GM21723 (cell line): ENCODE measurements at regions not wholly inside any gene's neighbourhood (a gene's known extent, or its start where the extent isn't known, plus 50 kb on each side); places are given as distances from the start of the nearest gene placed in this dataset.

Source experiments
- ATAC-seq: cut with Tn5 transposase; IDR thresholded peaks from one replicate; pipeline ENCODE4 v1.9.1; 2021; ENCODE audit warnings: mild to moderate bottlenecking, moderate library complexity; ENCODE audit not compliant: unreplicated experiment

DNA sequence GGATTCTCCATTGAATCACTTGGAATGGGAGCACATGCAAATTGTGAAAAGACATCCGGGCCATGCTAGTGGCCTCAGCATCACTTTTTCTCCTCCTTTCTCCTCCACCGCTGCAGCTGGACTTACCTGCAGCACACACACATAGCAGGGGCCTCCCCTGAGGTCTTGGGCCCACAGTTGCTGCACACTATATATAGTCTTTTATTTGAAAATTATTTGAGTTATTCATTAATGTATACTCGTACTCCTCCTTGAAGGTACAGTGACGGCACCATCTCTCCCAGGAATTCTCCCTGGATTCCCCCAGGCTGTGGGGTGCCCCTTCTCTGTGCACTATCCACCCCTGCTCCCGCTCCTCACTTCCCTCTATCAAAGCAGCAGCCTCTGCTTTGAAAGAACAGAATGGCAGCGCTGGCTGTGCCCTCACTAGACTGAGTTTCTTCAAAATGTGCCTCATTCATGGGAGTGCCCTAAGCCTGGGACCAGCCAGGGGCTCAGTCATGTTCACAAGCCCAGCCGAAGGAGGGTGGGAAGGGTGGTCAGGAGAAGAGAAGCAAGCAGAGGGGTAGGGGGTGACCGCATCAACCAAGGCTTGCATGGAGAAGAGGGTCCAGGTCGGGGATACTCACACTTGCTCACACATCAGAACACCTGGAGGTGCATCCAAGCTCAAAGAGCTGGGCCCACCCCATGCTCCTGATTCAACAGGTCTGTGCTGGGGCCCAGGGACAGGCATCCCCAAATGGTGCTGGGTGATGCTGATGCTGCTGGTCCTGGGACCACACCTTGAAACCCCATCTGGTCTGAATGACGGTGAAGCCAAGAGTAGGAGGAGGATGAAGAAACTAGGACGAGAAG is 156.2 kb upstream of the ZMIZ1 start:
- ATAC-seq = no peak

GRCh38 chr10:78913219-78914059 is 155.3 kb upstream of the ZMIZ1 start:
- no peak for ATAC-seq

DNA sequence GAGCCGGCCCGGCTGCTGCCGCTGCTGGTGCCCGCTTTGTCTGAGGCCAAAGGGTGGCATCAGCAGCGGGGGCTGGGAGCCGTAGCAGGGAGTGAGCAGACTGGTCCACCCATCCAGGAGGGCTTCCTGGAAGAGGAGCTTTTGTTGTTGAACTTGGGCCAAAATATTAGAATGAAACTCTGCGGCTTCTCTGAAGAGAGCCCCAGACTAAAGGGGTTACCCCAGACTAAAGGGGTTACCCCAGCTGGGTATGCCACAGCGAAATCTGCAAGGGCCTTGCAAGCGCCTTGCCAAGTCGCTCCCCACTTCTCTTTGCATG is 154.7 kb upstream of the ZMIZ1 start:
- no peak for ATAC-seq

GRCh38 chr10:78914502-78915189 is 154.1 kb upstream of the ZMIZ1 start:
- no peak for ATAC-seq

- ATAC-seq = no peak
Measured at GRCh38 chr10:78915190-78915518, 153.6 kb upstream of the ZMIZ1 start.

- no peak for ATAC-seq
Measured at GRCh38 chr10:78916227-78916626, 152.5 kb upstream of the ZMIZ1 start.

GRCh38 chr10:78919181-78919966 is 149.4 kb upstream of the ZMIZ1 start:
- ATAC-seq = no peak

DNA sequence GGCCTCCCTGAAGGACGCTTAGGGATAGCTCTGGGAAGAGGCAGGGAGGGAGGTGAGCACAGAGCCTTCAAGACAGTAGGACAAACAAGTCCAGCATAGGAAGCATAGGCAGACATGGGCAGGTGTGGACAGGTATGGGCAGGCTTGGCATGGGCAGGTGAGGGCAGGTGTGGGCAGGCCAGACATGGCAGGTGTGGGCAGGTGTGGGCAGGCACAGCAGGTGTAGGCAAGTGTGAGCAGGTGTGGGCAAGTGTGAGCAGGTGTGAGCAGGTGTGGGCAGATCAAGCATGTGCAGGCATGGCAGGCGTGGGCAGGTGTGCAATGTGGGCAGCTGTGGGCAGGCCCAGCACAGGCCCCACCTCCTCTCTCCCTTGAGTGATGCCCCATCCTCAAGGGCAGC is 148.8 kb upstream of the ZMIZ1 start:
- ATAC-seq = no peak

DNA sequence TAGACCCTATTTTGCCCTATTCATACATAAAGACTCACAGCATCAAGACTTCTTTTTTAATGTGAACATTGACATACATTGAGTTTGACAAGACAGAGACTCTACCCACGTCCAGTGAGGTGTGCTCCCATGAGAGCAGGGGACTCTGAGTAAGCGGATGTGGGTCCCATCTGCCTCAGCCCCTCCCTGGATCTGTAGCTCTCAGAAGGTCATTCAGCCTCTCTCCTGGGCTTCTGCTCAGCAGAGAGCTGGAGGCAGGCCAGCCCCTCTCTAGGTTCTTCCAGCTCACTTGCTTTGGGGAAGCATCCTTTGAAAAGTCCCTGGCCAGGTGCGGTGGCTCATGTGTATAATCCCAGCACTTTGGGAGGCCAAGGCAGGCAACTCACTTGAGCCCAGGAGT is 146.9 kb upstream of the ZMIZ1 start:
- no peak for ATAC-seq

- no peak for ATAC-seq
Measured at GRCh38 chr10:78923647-78924318, 145.0 kb upstream of the ZMIZ1 start.

DNA sequence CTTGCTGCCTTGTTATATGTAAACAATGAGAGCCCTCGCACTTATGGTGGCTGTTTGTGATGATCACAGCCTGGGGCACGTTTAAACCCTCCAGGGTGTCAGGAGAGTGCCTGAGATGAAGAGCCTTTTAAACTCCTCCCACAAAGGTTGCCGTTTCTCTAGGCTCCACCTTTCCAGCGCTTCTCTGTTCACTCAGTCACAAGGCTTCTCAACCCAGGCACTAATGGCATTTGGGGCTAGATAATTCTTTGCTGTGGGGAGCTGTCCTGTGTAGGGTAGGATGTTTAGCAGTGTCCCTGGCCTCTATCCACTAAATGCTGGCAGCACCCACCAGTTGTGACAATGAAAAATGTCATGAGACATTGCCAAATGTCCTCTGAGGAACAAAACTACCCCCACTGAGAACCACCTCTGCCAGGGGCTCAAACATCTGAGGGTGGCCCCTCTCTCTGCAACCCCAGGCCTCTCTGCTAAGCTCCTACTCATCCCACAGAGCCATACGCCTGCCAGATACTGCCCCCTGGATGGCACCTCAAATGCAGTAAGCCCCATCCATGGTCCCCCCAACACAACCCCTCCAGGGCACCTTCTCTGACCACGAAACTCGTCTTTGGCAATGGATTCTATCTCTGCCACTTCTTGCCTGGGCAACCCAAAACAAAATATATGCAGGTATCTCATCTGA is 144.3 kb upstream of the ZMIZ1 start:
- no peak for ATAC-seq

- no peak for ATAC-seq
Measured at GRCh38 chr10:78925275-78925674, 143.5 kb upstream of the ZMIZ1 start.

DNA sequence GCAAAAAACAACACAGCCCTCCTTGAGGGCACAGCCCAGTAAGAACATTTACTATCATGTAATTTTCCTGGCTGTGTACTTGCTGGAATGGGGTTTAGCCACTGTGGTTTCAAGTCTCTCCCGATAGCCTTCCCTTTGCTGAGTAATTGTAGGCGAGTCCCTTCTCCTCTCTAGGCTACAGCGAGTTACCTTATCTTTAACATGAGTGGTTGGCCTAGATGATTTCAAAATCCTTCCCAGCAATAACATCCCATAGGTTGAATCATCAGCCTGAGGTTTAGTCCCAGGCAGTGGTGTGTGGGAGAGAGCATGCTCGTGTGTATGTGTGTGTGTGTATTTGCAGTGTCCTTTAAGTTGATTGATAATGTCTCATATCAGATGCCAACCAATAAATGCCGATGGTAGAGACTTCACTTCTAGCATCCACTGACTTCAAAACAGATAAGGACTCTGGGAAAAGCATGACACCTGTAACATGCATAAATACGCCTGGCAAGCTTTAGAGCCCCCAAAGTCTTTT is 142.9 kb upstream of the ZMIZ1 start:
- ATAC-seq = no peak

- no peak for ATAC-seq
Measured at GRCh38 chr10:78927257-78927995, 141.3 kb upstream of the ZMIZ1 start.

DNA sequence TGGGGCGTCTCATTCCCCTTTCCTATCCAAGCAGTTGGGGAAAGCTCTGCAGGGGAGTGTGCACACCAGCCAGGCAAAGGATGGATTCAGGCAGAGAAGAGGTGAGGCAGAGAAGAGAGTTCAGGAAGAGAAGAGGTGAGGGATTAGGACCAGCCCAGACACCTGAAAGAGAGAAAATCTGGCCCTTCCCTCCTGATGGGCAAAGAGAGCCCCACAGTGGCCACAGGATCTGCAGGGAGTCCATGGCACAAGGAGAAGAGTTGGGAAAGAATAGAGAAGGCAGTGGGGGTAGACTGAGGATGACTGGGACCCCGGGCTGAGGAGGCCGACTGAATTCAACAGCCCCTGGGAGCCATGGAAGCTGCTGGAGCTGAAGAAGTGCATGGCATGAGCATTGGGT is 140.4 kb upstream of the ZMIZ1 start:
- ATAC-seq = no peak

DNA sequence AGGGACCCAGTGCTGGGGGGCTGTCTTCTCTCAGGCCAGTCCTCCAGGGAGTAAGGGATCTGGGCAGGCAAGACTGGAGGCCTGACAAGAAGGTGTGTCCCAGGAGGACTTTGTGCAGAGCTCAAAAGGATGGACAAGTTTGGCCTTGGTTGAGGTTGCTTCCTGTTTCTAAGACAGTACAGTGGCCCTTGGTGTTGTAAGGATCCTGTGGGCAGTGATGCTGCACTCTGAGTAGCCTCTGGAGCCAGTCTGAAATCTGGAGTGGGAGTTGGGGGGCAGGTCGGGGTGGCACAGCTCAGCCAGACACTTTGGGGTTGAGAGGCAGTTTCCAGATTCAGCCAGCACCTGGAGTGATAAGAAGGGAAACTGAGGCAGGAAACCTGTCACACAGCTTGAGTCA is 139.2 kb upstream of the ZMIZ1 start:
- no peak for ATAC-seq

GRCh38 chr10:78931321-78932053 is 137.3 kb upstream of the ZMIZ1 start:
- no peak for ATAC-seq

DNA sequence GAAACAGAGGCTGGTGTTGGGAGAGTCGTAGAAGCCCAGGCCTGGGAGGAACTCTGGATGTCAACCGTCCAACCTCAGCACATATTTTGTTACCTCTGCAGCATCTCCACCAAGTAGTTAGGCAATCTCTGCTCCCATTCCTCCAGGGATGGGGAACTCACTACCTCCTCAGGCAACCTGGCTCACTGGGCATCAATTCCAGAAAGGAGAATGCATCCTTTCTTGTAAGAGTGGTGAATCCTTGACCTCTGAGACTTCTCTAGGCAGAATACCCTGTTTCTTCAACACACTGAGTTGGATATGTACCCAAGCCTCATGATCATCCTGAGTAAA is 136.7 kb upstream of the ZMIZ1 start:
- ATAC-seq = no peak
